H9 (cell line): ENCODE measurements at regions not wholly inside any gene's neighbourhood (a gene's known extent, or its start where the extent isn't known, plus 50 kb on each side); places are given as distances from the start of the nearest gene placed in this dataset.

Source experiments
- DNase-seq: peaks from one replicate; pipeline ENCODE4 v3.0.0-alpha.2; 2017
- H2AFZ ChIP-seq: one replicate; pipeline ENCODE4 v1.6.1; 2013; ENCODE audit warnings: mild to moderate bottlenecking, low read length, control low read depth, moderate library complexity
- H2AK5ac ChIP-seq: 2 replicates; pipeline ENCODE4 v1.6.1; 2013; ENCODE audit warnings: low read length, control low read depth, mixed read lengths; ENCODE audit not compliant: insufficient read length
- H2BK120ac ChIP-seq: one replicate; pipeline ENCODE4 v1.6.1; 2013; ENCODE audit warnings: low read depth, mild to moderate bottlenecking, low read length, control low read depth, inconsistent platforms; ENCODE audit not compliant: poor library complexity, severe bottlenecking
- H2BK12ac ChIP-seq: 2 replicates; pipeline ENCODE4 v1.6.1; 2013; ENCODE audit warnings: low read length, control low read depth, mixed read lengths, low read depth; ENCODE audit not compliant: insufficient read length
- H2BK15ac ChIP-seq: 2 replicates; pipeline ENCODE4 v1.6.1; 2013; ENCODE audit warnings: low read depth, low read length, control low read depth
- H2BK20ac ChIP-seq: one replicate; pipeline ENCODE4 v1.6.1; 2013; ENCODE audit warnings: low read depth, mild to moderate bottlenecking, low read length, control low read depth, inconsistent platforms; ENCODE audit not compliant: poor library complexity, severe bottlenecking
- H2BK5ac ChIP-seq: 2 replicates; pipeline ENCODE4 v1.6.1; 2013; ENCODE audit warnings: low read length, control low read depth, mixed read lengths; ENCODE audit not compliant: insufficient read length
- H3K14ac ChIP-seq: 2 replicates; pipeline ENCODE4 v1.6.1; 2013; ENCODE audit warnings: low read length, control low read depth; ENCODE audit not compliant: insufficient read depth
- H3K18ac ChIP-seq: 2 replicates; pipeline ENCODE4 v1.6.1; 2013; ENCODE audit warnings: low read depth, mild to moderate bottlenecking, mixed read lengths, low read length, control low read depth; ENCODE audit not compliant: insufficient read length
- H3K23ac ChIP-seq: 2 replicates; pipeline ENCODE4 v1.6.1; 2013; ENCODE audit warnings: low read length, control low read depth, mixed read lengths, low read depth; ENCODE audit not compliant: insufficient read length
- H3K23me2 ChIP-seq: 2 replicates; pipeline ENCODE4 v1.6.1; 2013; ENCODE audit warnings: low read depth, mild to moderate bottlenecking, mixed read lengths, low read length, control low read depth; ENCODE audit not compliant: insufficient read length, poor library complexity, severe bottlenecking
- H3K27ac ChIP-seq: 2 replicates; pipeline ENCODE4 v1.5.1; 2013; ENCODE audit warnings: low read length, control low read depth, mixed read lengths, low read depth; ENCODE audit not compliant: insufficient read length
- H3K27me3 ChIP-seq: 2 replicates; pipeline ENCODE4 v1.6.1; 2013; ENCODE audit warnings: low read length, control low read depth, inconsistent platforms; ENCODE audit not compliant: insufficient read depth
- H3K4ac ChIP-seq: 2 replicates; pipeline ENCODE4 v1.6.1; 2013; ENCODE audit warnings: low read depth, mild to moderate bottlenecking, control low read depth, inconsistent platforms, low read length, moderate library complexity
- H3K4me1 ChIP-seq: 2 replicates; pipeline ENCODE4 v1.6.1; 2013; ENCODE audit warnings: low read length, control low read depth, inconsistent platforms; ENCODE audit not compliant: insufficient read depth
- H3K4me2 ChIP-seq: 2 replicates; pipeline ENCODE4 v1.6.1; 2013; ENCODE audit warnings: low read length, control low read depth, mixed read lengths; ENCODE audit not compliant: insufficient read length, insufficient read depth
- H3K56ac ChIP-seq: 2 replicates; pipeline ENCODE4 v1.6.1; 2013; ENCODE audit warnings: low read depth, mild to moderate bottlenecking, mixed read lengths, low read length, control low read depth; ENCODE audit not compliant: insufficient read length
- H3K79me1 ChIP-seq: 2 replicates; pipeline ENCODE4 v1.6.1; 2013; ENCODE audit warnings: low read depth, mild to moderate bottlenecking, moderate library complexity, low read length, control low read depth, inconsistent platforms; ENCODE audit not compliant: insufficient read depth, poor library complexity, severe bottlenecking
- H3K79me2 ChIP-seq: 2 replicates; pipeline ENCODE4 v1.6.1; 2013; ENCODE audit warnings: low read length, control low read depth, inconsistent platforms; ENCODE audit not compliant: insufficient read depth
- H3K9ac ChIP-seq: 2 replicates; pipeline ENCODE4 v1.6.1; 2013; ENCODE audit warnings: low read length, control low read depth, mixed read lengths; ENCODE audit not compliant: insufficient read length; ENCODE audit errors: extremely low read depth
- H3K9me3 ChIP-seq: one replicate; pipeline ENCODE4 v1.6.1; 2013; ENCODE audit warnings: low read depth, low read length, inconsistent platforms; ENCODE audit not compliant: control insufficient read depth
- H3T11ph ChIP-seq: one replicate; pipeline ENCODE4 v1.6.1; 2013; ENCODE audit warnings: mild to moderate bottlenecking, low read length, control low read depth, inconsistent platforms
- H4K20me1 ChIP-seq: one replicate; pipeline ENCODE4 v1.6.1; 2013; ENCODE audit not compliant: control insufficient read depth, insufficient read length, insufficient read depth
- H4K5ac ChIP-seq: 2 replicates; pipeline ENCODE4 v1.6.1; 2013; ENCODE audit warnings: low read depth, mild to moderate bottlenecking, mixed read lengths, low read length, control low read depth; ENCODE audit not compliant: insufficient read length
- H4K8ac ChIP-seq: replicated peaks from 2 replicates; pipeline ENCODE4 v1.6.1; 2013; ENCODE audit warnings: low read length, control low read depth, mixed read lengths, low read depth; ENCODE audit not compliant: insufficient read length
- H4K91ac ChIP-seq: 2 replicates; pipeline ENCODE4 v1.6.1; 2013; ENCODE audit warnings: low read depth, mild to moderate bottlenecking, moderate library complexity, mixed read lengths, low read length, control low read depth; ENCODE audit not compliant: insufficient read length
- H3K27ac Mint-ChIP-seq, 3 experiments: 2 replicates in 2 of 3; 3 replicates in 1 of 3; pipeline ENCODE4 v1.8.0; 2020 to 2021; ENCODE audit warnings: mixed read lengths in 3 of 3, mild to moderate bottlenecking in 1 of 3, moderate library complexity in 1 of 3
- H3K27me3 Mint-ChIP-seq: 2 replicates; pipeline ENCODE4 v1.8.0; 2021; ENCODE audit warnings: low read depth, mild to moderate bottlenecking, moderate library complexity, mixed read lengths
- H3K36me3 Mint-ChIP-seq, 3 experiments: 2 replicates in 2 of 3; 3 replicates in 1 of 3; pipeline ENCODE4 v1.8.0; 2020 to 2021; ENCODE audit warnings: low read depth in 3 of 3, mixed read lengths in 3 of 3; ENCODE audit not compliant: insufficient read depth in 1 of 3
- H3K4me1 Mint-ChIP-seq, 2 experiments: 2 replicates each; pipeline ENCODE4 v1.8.0; 2020; ENCODE audit warnings: mixed read lengths in 2 of 2
- H3K4me3 Mint-ChIP-seq, 2 experiments: 2 replicates in 1 of 2; 3 replicates in 1 of 2; pipeline ENCODE4 v1.8.0; 2020 to 2021; ENCODE audit warnings: mild to moderate bottlenecking in 2 of 2, mixed read lengths in 2 of 2, moderate library complexity in 1 of 2
- H3K9me3 Mint-ChIP-seq, 2 experiments: 2 replicates in 1 of 2; 3 replicates in 1 of 2; pipeline ENCODE4 v1.8.0; 2020; ENCODE audit warnings: mild to moderate bottlenecking in 2 of 2, mixed read lengths in 2 of 2, moderate library complexity in 1 of 2
- CTCF ChIP-seq: fragments of 200-600 bp; sonication (generic); conservative IDR thresholded peaks from 3 replicates; pipeline ENCODE4 v1.8.0; 2021; ENCODE audit warnings: antibody characterized with exemption, mild to moderate bottlenecking
- WGBS: extraction: QIAGEN DNeasy Blood & Tissue Kit; methylation state at CpG from one replicate; pipeline ENCODE4 v1.1.7; 2013; ENCODE audit warnings: missing lambda C conversion rate, low lambda C conversion rate, mixed read lengths; ENCODE audit not compliant: insufficient read length; ENCODE audit errors: extremely low coverage; 5-methylcytosine and 5-hydroxymethylcytosine counted together

GRCh38 chr19:31821346-31821745 is 472.1 kb upstream of the TSHZ3 start:
- no CpG with 5 or more reads among the region's 2 CpGs for WGBS
- H3K27me3 Mint-ChIP-seq = peaks cover 4% of the 10 kb centered on the region
- Histone ChIP-seq H3K9ac (no peak overlapping the region), H3K79me1 (no peaks in the 10 kb centered on the region), H3K23me2 (no peaks in the 10 kb centered on the region), H3K9me3 (no peaks in the 10 kb centered on the region), H3K14ac (no peak overlapping the region), H2BK15ac (no peak overlapping the region), H3T11ph (no peak overlapping the region), H4K91ac (no peak overlapping the region), H3K27me3 (no peaks in the 10 kb centered on the region), H3K56ac (no peak overlapping the region), H2BK12ac (no peak overlapping the region), H4K20me1 (no peaks in the 10 kb centered on the region), H3K27ac (no peak overlapping the region), H2AFZ (no peak overlapping the region), H3K4me2 (no peak overlapping the region), H4K8ac (no peak overlapping the region), H3K4me1 (no peaks in the 10 kb centered on the region; the same call in 1 of the 2 replicates), H3K79me2 (no peaks in the 10 kb centered on the region), H2BK5ac (no peak overlapping the region), H3K23ac (no peak overlapping the region), H3K4ac (no peak overlapping the region), H4K5ac (no peak overlapping the region), H2BK120ac (no peak overlapping the region), H3K18ac (no peak overlapping the region), H2BK20ac (no peak overlapping the region), H2AK5ac (no peak overlapping the region)
- H3K9me3 Mint-ChIP-seq = no peaks in the 10 kb centered on the region
- H3K27ac Mint-ChIP-seq = peak overlapping the region in 1 of 3 experiments; percentile 67; a peak in 2 of 7 replicates
- DNase-seq = no peak
- TF ChIP-seq CTCF = no peak
- H3K4me1 Mint-ChIP-seq = peaks cover 13 to 14% of the 10 kb centered on the region in 2 experiments
- H3K4me3 Mint-ChIP-seq = no peak overlapping the region
- peaks cover 0 to 5% (median 0%) of the 10 kb centered on the region in 3 experiments; a peak in 1 of 7 replicates for H3K36me3 Mint-ChIP-seq
